KOPT-K1 (cell line): ENCODE measurements at regions not wholly inside any gene's neighbourhood (a gene's known extent, or its start where the extent isn't known, plus 50 kb on each side); places are given as distances from the start of the nearest gene placed in this dataset.
A peak's percentile ranks its signal among the peaks of the same experiment; 100 is the strongest.

ENCODE experiments used
- H3K27ac ChIP-seq: fragments of 200-600 bp; sonication (generic); 2 replicates; pipeline ENCODE4 v1.5.1; 2016; ENCODE audit warnings: antibody characterized with exemption, mild to moderate bottlenecking, low read depth, low read length; ENCODE audit not compliant: poor library complexity, severe bottlenecking
- H3K36me3 ChIP-seq: fragments of 200-600 bp; sonication (generic); 2 replicates; pipeline ENCODE4 v1.5.1; 2017; ENCODE audit warnings: antibody characterized with exemption, mild to moderate bottlenecking, low read length, moderate library complexity; ENCODE audit not compliant: insufficient read depth
- H3K9me3 ChIP-seq: fragments of 200-600 bp; sonication (generic); 2 replicates; pipeline ENCODE4 v1.5.1; 2017; ENCODE audit warnings: antibody characterized with exemption, low read length, mild to moderate bottlenecking; ENCODE audit not compliant: insufficient read depth, poor library complexity, severe bottlenecking

- H3K9me3 ChIP-seq = peaks cover 39% of the 10 kb centered on the region
- H3K36me3 ChIP-seq = no peaks in the 10 kb centered on the region
- no peak overlapping the region for H3K27ac ChIP-seq
Measured at GRCh38 chr5:42927730-42928129, 112.4 kb downstream of the ANXA2R start.

GRCh38 chr5:42924686-42925085 is 113.0 kb upstream of the SELENOP start:
- H3K36me3 ChIP-seq = no peaks in the 10 kb centered on the region
- no peak overlapping the region for H3K27ac ChIP-seq
- peaks cover 11% of the 10 kb centered on the region for H3K9me3 ChIP-seq

GRCh38 chr5:42924226-42924625 is 112.5 kb upstream of the SELENOP start:
- Histone ChIP-seq H3K27ac (no peak overlapping the region), H3K36me3 (no peaks in the 10 kb centered on the region), H3K9me3 (peaks cover 9% of the 10 kb centered on the region)

GRCh38 chr5:42923710-42924109 is 112.0 kb upstream of the SELENOP start:
- no peak overlapping the region for H3K27ac ChIP-seq

GRCh38 chr5:42919600-42919999 is 107.9 kb upstream of the SELENOP start:
- no peaks in the 10 kb centered on the region for H3K36me3 ChIP-seq
- no peak overlapping the region for H3K27ac ChIP-seq
- peaks cover 9% of the 10 kb centered on the region for H3K9me3 ChIP-seq

More at GRCh38 chr5:42923710-42924109, 112.0 kb upstream of the SELENOP start:
- Histone ChIP-seq H3K9me3 (peaks cover 9% of the 10 kb centered on the region), H3K36me3 (no peaks in the 10 kb centered on the region)

- no peaks in the 10 kb centered on the region for H3K9me3 ChIP-seq
- no peaks in the 10 kb centered on the region for H3K36me3 ChIP-seq
- no peak overlapping the region for H3K27ac ChIP-seq
Measured at GRCh38 chr5:42915306-42915866, 103.7 kb upstream of the SELENOP start.

- Histone ChIP-seq H3K9me3 (no peaks in the 10 kb centered on the region), H3K27ac (no peak overlapping the region), H3K36me3 (no peaks in the 10 kb centered on the region)
Measured at GRCh38 chr5:42912184-42912798, 100.6 kb upstream of the SELENOP start.

GRCh38 chr5:42908509-42909488 is 97.1 kb upstream of the SELENOP start:
- H3K9me3 ChIP-seq = no peaks in the 10 kb centered on the region
- peak overlapping the region; percentile 25 for H3K27ac ChIP-seq
- H3K36me3 ChIP-seq = no peaks in the 10 kb centered on the region

- Histone ChIP-seq H3K36me3 (no peaks in the 10 kb centered on the region), H3K9me3 (no peaks in the 10 kb centered on the region), H3K27ac (no peak overlapping the region)
Measured at GRCh38 chr5:42908086-42908485, 96.4 kb upstream of the SELENOP start.

GRCh38 chr5:42905827-42906226 is 94.1 kb upstream of the SELENOP start:
- Histone ChIP-seq H3K27ac (no peak overlapping the region), H3K36me3 (no peaks in the 10 kb centered on the region), H3K9me3 (no peaks in the 10 kb centered on the region)

- Histone ChIP-seq H3K27ac (no peak overlapping the region), H3K36me3 (no peaks in the 10 kb centered on the region), H3K9me3 (no peaks in the 10 kb centered on the region)
Measured at GRCh38 chr5:42900734-42901133, 89.0 kb upstream of the SELENOP start.

GRCh38 chr5:42898760-42899159 is 87.1 kb upstream of the SELENOP start:
- no peaks in the 10 kb centered on the region for H3K36me3 ChIP-seq
- H3K27ac ChIP-seq = no peak overlapping the region
- no peaks in the 10 kb centered on the region for H3K9me3 ChIP-seq

GRCh38 chr5:42896523-42896922 is 84.8 kb upstream of the SELENOP start:
- Histone ChIP-seq H3K27ac (no peak overlapping the region), H3K9me3 (no peaks in the 10 kb centered on the region), H3K36me3 (no peaks in the 10 kb centered on the region)

- H3K27ac ChIP-seq = no peak overlapping the region
- H3K9me3 ChIP-seq = no peaks in the 10 kb centered on the region
- no peaks in the 10 kb centered on the region for H3K36me3 ChIP-seq
Measured at GRCh38 chr5:42894057-42894456, 82.4 kb upstream of the SELENOP start.

GRCh38 chr5:42889311-42889933 is 77.7 kb upstream of the SELENOP start:
- no peaks in the 10 kb centered on the region for H3K9me3 ChIP-seq

More at GRCh38 chr5:42889311-42889933, 77.7 kb upstream of the SELENOP start:
- no peaks in the 10 kb centered on the region for H3K36me3 ChIP-seq
- no peak overlapping the region for H3K27ac ChIP-seq
